Muscle layer of duodenum (tissue), 2 donors: ENCODE measurements at regions not wholly inside any gene's neighbourhood (a gene's known extent, or its start where the extent isn't known, plus 50 kb on each side); places are given as distances from the start of the nearest gene placed in this dataset.

Experiments
- H3K27ac ChIP-seq: one replicate; pipeline ENCODE4 v1.7.0; 2013; ENCODE audit warnings: mild to moderate bottlenecking, low read length
- H3K27me3 ChIP-seq: one replicate; pipeline ENCODE4 v1.7.0; 2013; ENCODE audit warnings: low read depth, mild to moderate bottlenecking, control low read depth, low read length
- H3K36me3 ChIP-seq, 2 donors: one replicate each; pipeline ENCODE4 v1.7.0; 2013; ENCODE audit warnings: low read length in 2 of 2, control low read depth in 1 of 2, mild to moderate bottlenecking in 1 of 2; ENCODE audit not compliant: insufficient read depth in 2 of 2, control insufficient read depth in 1 of 2
- H3K4me1 ChIP-seq, 2 donors: one replicate each; pipeline ENCODE4 v1.7.0; 2013; ENCODE audit warnings: low read length in 2 of 2, mild to moderate bottlenecking in 2 of 2, control low read depth in 1 of 2, moderate library complexity in 1 of 2; ENCODE audit not compliant: insufficient read depth in 2 of 2, control insufficient read depth in 1 of 2
- H3K4me3 ChIP-seq, 2 donors: one replicate each; pipeline ENCODE4 v1.7.0; 2013; ENCODE audit warnings: low read length in 2 of 2, low read depth in 1 of 2, mild to moderate bottlenecking in 1 of 2
- H3K9me3 ChIP-seq, 2 donors: one replicate each; pipeline ENCODE4 v1.7.0; 2013; ENCODE audit warnings: low read length in 2 of 2, control low read depth in 1 of 2, mild to moderate bottlenecking in 1 of 2; ENCODE audit not compliant: control insufficient read depth in 1 of 2
- donor health status: healthy.

DNA sequence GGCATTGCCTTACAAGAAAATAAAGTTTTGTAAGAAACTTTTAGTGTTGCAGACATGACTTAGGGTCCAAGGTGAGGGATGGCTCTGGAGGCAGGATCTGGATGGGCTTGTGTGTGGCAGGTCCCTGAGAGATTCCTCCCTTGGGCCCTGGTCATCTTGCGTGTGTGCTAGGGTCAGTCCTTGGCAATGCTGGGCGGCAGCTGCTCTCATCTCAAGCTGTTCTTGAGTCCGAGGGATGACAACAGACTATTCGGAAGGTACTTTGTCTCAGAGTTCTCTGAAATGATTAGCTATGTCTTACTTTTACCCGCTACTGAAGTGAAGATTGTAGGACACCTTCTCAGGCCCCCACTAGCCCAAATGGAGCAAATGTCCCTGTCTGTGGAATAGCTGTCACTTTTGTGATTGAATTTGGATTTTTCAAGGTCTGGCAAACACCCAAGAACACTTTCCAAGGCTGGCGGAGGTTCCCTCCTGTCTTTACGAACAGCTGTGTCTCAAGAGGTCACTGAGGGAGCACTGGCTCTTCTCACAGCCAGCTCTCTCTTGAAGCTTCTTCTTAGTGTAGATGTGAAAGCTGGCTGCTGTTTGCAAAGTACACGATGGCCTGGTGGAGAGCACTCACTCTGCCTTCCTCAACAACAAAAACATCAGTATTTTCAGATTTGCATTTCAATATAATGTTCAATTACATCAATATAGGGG lies 253.6 kb downstream of the STK31 start:
- Histone ChIP-seq H3K27ac (no peak overlapping the region), H3K36me3 (no peaks in the 10 kb centered on the region), H3K4me3 (no peak overlapping the region), H3K9me3 (no peaks in the 10 kb centered on the region), H3K27me3 (no peaks in the 10 kb centered on the region), H3K4me1 (no peaks in the 10 kb centered on the region)

DNA sequence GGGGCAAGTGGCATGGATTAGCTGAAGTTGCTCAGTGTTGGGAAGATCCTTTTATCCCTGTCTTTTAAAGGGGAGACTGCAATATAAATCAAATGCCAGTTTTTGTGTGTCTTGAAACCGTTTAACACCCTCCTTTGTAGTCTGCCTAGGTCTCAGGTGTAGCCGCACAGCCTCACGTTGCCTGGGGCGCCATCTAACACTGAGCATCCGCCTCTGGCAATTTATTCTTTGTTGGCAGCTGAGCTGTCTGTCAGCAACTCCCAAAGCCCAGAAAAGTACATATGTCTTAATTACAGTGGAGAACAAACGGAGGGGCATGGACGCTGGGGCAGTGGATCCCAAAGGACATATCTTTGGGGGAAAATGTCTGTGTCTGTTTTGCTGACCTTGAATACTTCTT lies 254.7 kb downstream of the STK31 start:
- H3K4me1 ChIP-seq: no peaks in the 10 kb centered on the region
- H3K27ac ChIP-seq: no peak overlapping the region
- no peak overlapping the region for H3K4me3 ChIP-seq
- no peaks in the 10 kb centered on the region for H3K9me3 ChIP-seq
- no peaks in the 10 kb centered on the region for H3K27me3 ChIP-seq
- no peaks in the 10 kb centered on the region for H3K36me3 ChIP-seq

DNA sequence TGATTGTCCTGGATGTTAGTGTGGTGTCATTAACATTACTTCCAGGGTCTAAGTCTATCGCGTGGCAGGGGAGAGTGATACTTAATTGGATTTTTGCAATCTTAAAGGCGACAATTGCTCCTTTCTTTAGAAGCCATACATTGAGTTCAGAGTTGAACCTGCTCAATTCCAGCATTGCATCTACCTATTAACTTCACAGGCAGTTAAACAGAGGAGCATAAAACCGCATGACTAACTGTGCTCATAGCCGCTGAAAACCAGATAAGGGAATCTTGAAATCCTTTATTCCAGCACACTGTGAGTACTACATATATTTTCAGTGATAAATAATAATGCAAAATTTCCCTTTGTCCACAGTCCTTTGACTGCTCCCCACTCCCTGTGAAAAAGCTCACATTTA lies 255.3 kb downstream of the STK31 start:
- H3K36me3 ChIP-seq: no peaks in the 10 kb centered on the region

DNA sequence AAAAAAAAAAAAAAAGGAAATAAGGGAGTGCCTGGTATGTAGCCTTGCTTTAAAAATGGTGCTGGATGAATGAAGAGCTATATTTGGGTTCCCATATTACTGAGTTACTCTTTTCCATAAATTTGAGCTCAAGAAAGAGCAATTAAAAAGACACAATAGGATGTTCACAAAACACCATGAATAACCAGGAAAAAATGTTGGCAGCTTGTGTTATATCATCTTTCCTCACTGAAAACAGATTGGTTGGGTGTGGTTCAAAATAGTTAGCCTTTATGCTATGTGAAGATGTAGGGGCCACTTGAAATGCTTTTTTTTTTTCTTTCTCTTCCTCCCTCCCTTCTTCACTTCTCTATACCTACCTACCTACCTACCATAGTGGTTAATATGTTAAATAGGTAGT lies 256.9 kb downstream of the STK31 start:
- H3K36me3 ChIP-seq: no peaks in the 10 kb centered on the region
- H3K4me1 ChIP-seq: no peaks in the 10 kb centered on the region
- no peaks in the 10 kb centered on the region for H3K9me3 ChIP-seq
- H3K4me3 ChIP-seq: no peak overlapping the region
- no peak overlapping the region for H3K27ac ChIP-seq
- H3K27me3 ChIP-seq: no peaks in the 10 kb centered on the region

More for the DNA sequence above, 255.3 kb downstream of the STK31 start:
- Histone ChIP-seq H3K27me3 (no peaks in the 10 kb centered on the region), H3K4me3 (no peak overlapping the region), H3K9me3 (no peaks in the 10 kb centered on the region), H3K4me1 (no peaks in the 10 kb centered on the region), H3K27ac (no peak overlapping the region)

DNA sequence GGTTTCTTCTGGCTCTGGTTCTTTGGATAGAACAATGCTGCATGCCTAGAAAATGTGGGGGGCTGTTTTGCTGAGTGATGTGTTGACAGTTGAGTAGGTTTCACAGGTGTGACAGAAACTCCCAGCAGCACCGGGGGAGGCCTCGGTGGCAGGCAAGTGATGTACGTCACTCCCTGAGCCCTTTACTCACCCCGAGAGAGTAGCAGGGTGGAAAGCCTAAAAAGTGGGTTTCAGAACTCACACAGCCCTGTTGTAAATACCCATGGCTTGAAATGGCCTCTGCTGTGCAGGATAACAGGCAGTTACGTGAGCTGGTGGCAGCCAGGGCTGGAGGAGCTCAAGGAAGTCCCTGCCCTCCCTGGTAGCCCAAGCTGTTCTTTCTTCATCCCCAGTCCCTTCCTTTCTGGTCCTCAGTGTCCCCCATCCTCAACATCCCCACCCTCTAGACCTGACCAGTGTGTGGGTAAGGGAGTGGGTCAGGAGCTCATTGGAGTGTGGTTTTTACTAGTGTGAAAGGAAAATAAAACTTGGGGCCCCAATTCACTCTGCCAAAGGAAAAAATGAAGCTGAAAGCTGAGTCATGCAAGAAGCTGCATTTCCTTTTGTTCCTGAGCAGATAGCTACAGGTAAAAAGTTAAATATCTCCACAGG lies 258.1 kb downstream of the STK31 start:
- Histone ChIP-seq H3K27me3 (no peaks in the 10 kb centered on the region), H3K4me1 (no peaks in the 10 kb centered on the region), H3K9me3 (no peaks in the 10 kb centered on the region), H3K36me3 (no peaks in the 10 kb centered on the region), H3K27ac (no peak overlapping the region), H3K4me3 (no peak overlapping the region)

DNA sequence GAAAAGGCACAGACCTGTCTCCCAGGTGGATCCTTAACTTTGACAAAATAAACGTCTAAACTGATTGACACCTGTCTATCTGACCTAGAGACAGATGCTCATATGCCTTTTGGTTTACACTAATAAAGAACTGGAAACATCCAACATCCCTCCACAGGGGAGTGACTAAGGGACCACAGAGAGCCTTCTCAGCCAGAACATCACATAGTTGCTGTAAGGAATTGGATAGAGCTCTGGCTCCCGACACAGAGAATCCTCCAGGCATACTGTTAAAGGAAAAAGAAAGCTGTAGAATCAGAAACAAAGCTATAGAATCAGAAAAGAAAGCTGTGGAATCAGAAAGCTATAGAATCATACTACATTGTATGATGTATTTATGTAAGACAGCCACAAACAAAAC lies 258.8 kb downstream of the STK31 start:
- H3K27me3 ChIP-seq: no peaks in the 10 kb centered on the region
- H3K27ac ChIP-seq: no peak overlapping the region
- no peaks in the 10 kb centered on the region for H3K36me3 ChIP-seq
- no peaks in the 10 kb centered on the region for H3K4me1 ChIP-seq
- no peak overlapping the region for H3K4me3 ChIP-seq
- no peaks in the 10 kb centered on the region for H3K9me3 ChIP-seq

DNA sequence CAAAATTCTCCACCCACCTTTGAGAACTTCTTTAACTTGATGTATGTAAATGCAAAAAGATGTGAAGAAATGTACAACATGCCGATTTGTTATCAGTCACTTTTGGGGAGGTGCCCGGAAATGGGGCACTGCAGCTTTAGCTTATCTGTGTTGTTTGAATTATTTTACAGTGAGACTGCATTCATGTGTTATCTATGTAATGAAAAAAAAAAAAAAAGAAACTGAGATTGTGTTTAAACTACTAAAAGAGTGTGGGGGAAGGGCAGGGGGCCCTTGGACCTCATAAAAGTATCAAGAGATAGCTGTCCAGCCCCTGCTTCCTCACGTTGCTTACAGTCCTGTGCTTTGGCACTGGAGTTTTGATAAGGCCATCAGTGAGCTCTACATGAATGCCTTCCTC lies 259.4 kb downstream of the STK31 start:
- no peaks in the 10 kb centered on the region for H3K36me3 ChIP-seq
- H3K4me1 ChIP-seq: no peaks in the 10 kb centered on the region
- no peaks in the 10 kb centered on the region for H3K9me3 ChIP-seq
- H3K27me3 ChIP-seq: no peaks in the 10 kb centered on the region
- H3K27ac ChIP-seq: no peak overlapping the region
- H3K4me3 ChIP-seq: no peak overlapping the region

DNA sequence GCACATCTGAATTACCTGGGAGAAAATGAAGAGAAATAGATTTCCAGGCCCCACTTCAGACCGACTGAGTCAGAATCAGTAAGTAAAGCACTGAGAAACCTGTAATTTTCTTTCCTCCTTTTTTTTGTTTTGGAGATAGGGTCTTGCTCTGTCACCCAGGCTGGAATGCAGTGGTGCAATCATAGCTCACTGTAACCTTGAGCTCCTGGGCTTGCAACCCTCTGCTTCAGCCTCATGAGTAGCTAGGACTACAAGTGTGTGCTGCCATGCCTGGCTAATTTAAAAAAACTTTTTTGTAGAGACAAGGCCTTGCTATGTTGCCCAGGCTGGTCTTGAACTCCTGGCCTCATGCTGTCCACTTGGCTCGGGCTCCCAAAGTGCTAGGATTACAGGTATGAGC lies 260.2 kb downstream of the STK31 start:
- no peaks in the 10 kb centered on the region for H3K9me3 ChIP-seq
- no peaks in the 10 kb centered on the region for H3K4me1 ChIP-seq
- no peak overlapping the region for H3K27ac ChIP-seq
- no peak overlapping the region for H3K4me3 ChIP-seq
- H3K27me3 ChIP-seq: no peaks in the 10 kb centered on the region
- no peaks in the 10 kb centered on the region for H3K36me3 ChIP-seq

DNA sequence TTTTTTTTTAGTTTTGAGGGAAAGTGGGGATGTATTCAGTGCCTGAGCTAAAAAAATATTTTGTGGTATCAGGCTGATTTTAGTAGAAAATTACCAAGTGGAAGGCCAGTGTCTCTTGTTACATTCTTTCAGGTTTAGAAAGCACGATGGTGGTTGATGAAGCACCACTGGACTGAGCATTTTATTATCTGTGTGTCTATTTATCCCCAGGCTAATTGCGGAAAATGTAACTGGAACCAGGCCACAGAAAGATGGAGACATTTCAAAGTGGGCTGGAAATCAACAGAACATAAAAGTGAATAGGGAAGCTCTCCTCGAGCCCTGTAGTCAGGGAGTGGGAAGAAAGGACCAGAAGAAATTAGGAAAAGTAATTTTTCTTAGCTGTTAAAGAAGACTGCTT lies 261.0 kb downstream of the STK31 start:
- Histone ChIP-seq H3K4me3 (no peak overlapping the region), H3K36me3 (no peaks in the 10 kb centered on the region), H3K9me3 (no peaks in the 10 kb centered on the region), H3K27ac (no peak overlapping the region), H3K27me3 (no peaks in the 10 kb centered on the region), H3K4me1 (no peaks in the 10 kb centered on the region)

DNA sequence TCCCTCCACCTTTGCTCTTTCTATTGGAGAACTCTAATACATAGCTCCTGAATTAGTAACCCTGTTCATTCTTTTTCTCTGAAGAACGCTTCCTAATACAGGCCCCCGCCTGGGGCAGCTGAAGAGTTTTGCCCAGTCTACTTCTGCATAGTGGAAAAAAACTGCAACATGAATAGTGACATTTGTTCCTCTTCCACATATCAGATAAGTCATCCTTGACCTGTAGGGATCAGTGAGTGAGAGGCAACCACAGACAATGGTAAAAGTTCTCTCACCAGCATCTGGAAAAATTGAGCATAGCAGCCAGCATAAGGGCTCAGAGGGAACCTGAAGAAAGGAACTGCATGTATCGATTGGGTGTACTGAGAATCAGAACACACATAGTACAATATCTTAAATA lies 262.0 kb downstream of the STK31 start:
- Histone ChIP-seq H3K9me3 (no peaks in the 10 kb centered on the region), H3K4me3 (no peak overlapping the region), H3K27ac (no peak overlapping the region), H3K36me3 (no peaks in the 10 kb centered on the region), H3K4me1 (no peaks in the 10 kb centered on the region), H3K27me3 (no peaks in the 10 kb centered on the region)

DNA sequence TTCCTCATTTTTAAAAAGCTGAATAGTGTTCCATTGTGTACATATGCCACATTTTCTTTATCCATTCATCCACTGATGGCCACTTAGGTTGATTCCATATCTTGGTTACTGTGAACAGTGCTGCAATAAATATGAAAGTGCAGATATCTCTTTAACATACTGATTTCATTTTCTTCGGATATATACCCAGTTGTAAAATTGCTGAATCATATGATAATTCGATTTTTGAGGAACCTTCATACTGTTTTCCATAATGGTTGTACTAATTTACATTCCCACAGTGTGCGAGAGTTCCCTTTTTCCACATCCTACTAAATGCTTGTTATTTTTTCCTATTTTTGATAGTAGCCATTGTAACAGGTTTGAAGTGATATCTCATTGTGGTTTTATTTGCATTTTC lies 263.2 kb downstream of the STK31 start:
- H3K27me3 ChIP-seq: no peaks in the 10 kb centered on the region
- no peaks in the 10 kb centered on the region for H3K36me3 ChIP-seq
- H3K4me3 ChIP-seq: no peak overlapping the region
- H3K4me1 ChIP-seq: no peaks in the 10 kb centered on the region
- no peak overlapping the region for H3K27ac ChIP-seq
- no peaks in the 10 kb centered on the region for H3K9me3 ChIP-seq

DNA sequence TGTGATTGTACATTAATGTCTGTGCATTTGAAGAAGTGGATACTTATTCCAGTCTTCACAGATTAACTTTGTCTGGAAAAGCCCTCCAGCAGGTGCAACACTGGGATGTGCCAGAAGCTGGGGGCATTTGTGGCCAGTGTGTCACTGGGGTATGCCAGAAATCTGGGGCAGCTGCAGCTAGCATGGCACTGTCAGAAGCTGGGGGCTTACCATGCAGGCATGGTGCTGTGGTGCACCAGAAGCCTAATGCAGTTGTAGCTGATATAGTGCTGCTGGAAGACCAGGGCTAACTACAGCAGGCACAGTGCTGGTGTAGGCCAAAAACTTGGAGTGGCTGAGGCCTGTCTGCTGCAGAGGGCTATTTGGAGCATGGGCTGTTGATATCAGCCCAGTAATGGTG lies 270.1 kb downstream of the STK31 start:
- Histone ChIP-seq H3K27me3 (no peaks in the 10 kb centered on the region), H3K9me3 (peaks cover 0 to 6% of the 10 kb centered on the region in 2 donors), H3K27ac (no peak overlapping the region), H3K4me3 (no peak overlapping the region), H3K4me1 (no peaks in the 10 kb centered on the region), H3K36me3 (no peaks in the 10 kb centered on the region)
